ENCODE measurements at regions not wholly inside any gene's neighbourhood (a gene's known extent, or its start where the extent isn't known, plus 50 kb on each side); places are given as distances from the start of the nearest gene placed in this dataset.

DNA sequence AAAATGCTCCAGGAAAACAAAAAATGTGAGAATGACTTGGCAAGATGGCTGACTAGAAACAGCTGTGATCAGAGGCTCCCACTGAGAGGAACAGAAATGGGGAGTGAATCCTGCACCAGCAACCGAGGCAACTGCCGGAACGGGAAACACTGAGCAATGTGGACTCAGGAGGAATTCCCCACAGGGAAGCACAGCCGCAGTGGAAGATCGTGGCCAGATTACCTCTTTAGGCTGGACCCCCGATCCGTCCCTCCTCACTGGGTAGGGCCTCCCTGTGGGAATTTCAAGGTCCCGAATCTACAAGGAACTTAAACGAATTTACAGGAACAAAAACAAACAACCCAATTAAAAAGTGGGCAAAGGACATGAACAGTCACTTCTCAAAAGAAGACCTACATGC, 385.2 kb upstream of the MCTP2 start:
- TF ChIP-seq GATA2 (IDR thresholded peaks at IDR 0.05; ENCODE audit: low read depth, low read length) (no peak), GATA3 (IDR thresholded peaks at IDR 0.05; ENCODE audit: low read depth, low read length) (no peak)

All from SH-SY5Y (cell line).